NCI-H510A treated with DMSO at 0.1 percent for 48 hours (cell line): ENCODE measurements at regions not wholly inside any gene's neighbourhood (a gene's known extent, or its start where the extent isn't known, plus 50 kb on each side); places are given as distances from the start of the nearest gene placed in this dataset.

Source experiments
- DNase-seq: peaks from one replicate; lab custom pipeline; 2025; lab: John Stamatoyannopoulos, UW

DNA sequence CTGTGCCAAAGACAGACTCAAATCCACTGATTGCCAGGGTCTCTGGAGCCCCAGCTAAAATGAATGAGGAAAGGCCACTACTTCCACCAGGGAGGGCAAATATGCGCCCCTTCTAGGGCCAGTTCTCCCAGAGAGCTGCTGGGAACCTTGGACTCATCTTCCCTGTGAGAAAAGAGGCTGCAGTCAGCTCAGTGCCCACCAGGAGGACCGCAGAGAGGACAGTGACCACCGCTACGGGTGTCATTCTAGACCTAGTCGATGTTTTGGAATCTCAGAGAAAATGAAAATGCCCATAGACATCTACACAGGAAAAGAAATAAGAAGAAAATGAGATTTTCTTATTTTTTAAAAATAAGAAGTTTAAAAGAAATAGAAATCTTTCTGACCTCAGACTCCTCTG lies 235.1 kb downstream of the UQCRFS1 start:
- no peak for DNase-seq

DNA sequence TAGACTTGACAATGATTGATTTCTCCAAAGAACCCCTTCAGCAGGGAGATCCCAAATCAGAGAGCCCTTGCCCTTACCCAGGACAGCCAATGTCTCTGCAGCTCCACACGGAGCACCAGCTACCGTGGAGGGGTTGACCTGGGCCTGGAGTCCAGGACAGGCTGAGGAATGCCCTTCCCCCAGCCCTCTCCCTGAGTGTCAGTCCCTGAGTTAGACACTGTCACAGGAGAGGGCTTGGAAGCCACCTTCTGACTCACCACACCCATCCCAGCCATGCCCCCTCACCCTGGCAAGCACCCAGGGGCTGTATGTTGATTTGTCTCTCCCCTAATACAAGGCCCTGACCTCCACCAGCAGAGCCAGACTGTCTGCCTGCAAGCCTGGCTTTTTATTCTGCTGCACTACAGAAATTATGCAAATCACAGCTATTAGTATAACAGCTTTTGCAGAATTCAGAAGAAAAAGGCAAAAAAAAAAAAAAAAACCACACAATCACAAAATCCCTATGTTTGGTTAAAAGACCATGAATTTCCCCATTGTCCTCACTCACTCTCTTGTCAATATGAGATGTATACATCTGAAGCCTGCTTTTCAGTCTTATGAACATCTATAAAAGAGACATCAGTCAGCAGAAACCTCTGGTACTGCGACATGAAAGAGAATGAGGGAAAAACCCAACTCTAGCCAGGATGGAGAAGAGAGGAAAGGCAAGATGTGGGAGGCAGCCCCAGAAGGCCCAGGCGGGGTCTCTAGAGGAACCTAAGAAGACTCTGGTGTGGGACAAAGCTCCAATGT lies 240.7 kb downstream of the UQCRFS1 start:
- no peak for DNase-seq

DNA sequence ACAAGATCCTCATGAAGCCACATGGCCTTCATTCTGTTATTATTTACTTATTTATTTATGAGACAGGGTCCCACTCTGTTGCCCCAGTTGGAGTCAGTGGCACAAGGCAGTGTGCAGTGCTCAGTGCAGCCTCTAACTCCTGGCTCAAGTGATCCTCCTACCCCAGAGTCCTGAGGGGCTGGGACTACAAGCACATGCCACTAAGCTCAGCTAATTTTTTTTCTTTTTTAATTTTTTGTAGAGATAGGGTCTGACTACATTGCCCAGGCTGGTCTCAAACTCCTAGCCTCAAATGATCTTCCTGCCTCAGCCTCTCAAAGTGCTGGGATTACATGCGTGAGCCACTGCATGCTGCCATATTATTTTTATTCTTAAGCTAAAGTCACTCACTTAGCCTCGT lies 241.4 kb downstream of the UQCRFS1 start:
- no peak for DNase-seq

- no peak for DNase-seq
Measured at GRCh38 chr19:28971049-28971448, 241.9 kb downstream of the UQCRFS1 start.

- DNase-seq = no peak
Measured at GRCh38 chr19:28968721-28969120, 244.2 kb downstream of the UQCRFS1 start.

DNA sequence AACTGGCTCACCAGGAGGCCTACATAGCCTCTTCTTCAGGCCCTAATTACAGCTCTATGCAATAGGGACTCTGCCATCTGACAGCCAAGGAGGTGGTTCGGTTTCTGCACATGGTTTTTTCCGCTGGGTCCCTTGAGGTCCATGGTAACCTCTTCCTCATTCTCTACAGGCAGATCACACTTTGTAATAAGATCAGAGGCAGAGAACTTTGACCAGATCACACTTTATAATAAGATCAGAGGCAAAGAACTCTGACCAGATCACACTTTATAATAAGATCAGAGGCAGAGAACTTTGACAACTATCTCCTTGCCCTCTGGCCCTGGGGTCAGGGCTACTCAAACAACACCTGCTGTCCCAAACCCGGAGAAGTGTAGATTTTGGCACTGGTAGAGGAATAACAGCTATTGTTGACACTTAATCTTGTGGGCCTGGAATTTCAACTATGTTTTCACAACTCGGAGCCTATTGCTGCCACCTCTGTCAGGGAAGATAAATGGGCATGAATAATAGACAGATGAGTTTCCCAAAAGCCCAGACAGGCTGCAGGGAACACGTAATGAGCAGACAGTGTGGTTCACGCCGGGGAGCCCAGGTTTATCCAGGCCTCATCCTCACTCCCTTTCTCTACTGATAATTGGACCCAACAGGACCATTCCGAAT lies 246.1 kb downstream of the UQCRFS1 start:
- no peak for DNase-seq

DNA sequence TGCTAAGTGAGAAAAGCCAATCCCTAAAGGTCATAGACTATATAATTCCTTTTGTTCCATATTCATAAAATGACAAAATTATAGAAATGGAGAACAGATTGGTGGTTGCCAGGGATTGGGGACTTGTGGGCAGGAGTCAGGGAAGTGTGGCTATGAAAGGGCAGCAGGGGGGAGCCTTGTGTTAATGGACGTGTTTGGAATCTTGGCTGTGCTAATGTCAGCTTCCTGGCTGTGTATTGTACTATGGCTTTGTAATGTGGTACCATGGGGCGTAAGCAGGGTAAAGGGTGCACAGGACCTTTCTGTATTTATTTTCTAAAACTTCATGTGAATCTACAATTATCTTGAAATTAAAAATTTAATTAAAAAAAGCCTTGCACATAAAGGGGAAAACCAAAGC lies 248.5 kb downstream of the UQCRFS1 start:
- DNase-seq = no peak

- DNase-seq = no peak
Measured at GRCh38 chr19:28963486-28964250, 249.3 kb downstream of the UQCRFS1 start.

GRCh38 chr19:28961772-28962500 lies 251.0 kb downstream of the UQCRFS1 start:
- no peak for DNase-seq

- DNase-seq = no peak
Measured at GRCh38 chr19:28960986-28961705, 251.8 kb downstream of the UQCRFS1 start.

DNA sequence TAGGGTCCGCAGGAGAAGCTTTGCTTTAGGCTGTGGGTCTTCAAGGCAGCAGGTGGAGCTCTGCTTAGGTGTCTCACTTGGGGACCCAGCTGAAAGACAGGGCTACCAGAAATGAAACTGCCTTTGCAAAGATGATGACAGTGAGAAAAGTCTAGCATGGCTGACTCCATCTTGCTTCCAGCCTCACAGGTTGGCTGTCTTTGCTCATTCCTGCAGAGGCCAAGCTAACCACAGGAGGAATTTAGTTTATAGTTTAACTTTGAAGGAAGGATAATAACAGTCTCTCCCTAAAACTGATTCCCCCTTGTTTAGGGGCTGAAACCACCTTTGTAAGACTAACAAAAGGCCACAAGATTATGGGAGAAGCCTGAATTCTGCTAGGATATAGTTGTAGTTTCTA lies 252.4 kb downstream of the UQCRFS1 start:
- no peak for DNase-seq

DNA sequence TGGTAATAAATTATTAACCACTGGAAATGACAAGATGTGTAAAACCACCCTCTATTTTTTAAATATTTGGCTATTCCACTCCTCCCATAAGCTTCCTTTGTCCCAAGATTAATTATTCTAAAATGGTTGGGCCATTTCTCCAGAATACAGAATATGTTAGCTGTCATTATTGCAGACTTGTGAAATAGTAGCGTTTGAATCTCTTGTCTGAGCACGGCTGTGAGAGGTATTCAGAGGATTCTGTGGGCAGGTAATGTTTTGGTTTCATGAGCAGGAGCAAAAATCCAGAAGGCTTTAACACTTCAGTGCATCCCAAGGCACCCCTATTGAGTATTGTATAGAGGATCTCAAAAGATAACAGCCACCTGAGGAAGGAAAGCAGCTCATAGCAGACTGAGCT lies 256.0 kb downstream of the UQCRFS1 start:
- DNase-seq = no peak

- DNase-seq = no peak
Measured at GRCh38 chr19:28956421-28956820, 256.5 kb downstream of the UQCRFS1 start.

DNA sequence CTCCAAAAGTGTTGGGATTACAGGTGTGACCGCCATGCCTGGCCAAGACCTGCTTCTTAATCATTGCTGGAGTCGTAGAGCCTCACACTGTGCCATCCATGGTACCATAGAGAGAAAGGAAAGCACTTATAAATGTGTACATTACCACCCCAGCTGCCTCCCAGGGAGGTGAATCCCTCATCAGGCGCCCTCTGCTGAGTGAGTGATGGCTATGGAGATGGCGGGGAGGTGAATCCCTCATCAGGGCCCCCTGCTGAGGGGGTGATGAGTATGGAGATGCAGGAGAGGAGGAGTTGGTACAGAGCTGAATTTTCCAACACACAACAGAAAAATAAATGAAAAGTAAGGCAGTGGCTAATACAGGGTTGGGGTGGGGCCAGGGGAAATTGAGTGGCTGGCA lies 263.4 kb downstream of the UQCRFS1 start:
- DNase-seq = no peak

DNA sequence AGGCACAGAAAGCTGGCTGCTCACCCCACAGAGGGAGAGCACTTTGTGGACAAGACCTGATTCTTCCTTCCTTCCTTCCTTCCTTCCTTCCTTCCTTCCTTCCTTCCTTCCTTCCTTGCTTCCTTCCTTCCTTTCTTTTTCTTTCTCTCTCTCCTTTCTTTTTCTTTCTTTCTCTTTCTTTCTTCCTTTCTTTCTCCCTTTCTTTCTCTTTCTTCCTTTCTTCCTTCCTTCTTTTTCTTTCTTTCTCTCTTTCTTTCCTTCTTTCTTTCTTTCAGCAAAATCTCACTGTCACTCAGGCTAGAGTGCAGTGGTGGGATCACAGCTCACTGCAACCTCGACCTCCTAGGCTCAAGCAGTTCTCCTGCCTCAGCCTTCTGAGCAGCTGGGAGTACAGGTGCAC lies 263.9 kb downstream of the UQCRFS1 start:
- DNase-seq = no peak

- DNase-seq = no peak
Measured at GRCh38 chr19:28948566-28948965, 264.4 kb downstream of the UQCRFS1 start.

DNA sequence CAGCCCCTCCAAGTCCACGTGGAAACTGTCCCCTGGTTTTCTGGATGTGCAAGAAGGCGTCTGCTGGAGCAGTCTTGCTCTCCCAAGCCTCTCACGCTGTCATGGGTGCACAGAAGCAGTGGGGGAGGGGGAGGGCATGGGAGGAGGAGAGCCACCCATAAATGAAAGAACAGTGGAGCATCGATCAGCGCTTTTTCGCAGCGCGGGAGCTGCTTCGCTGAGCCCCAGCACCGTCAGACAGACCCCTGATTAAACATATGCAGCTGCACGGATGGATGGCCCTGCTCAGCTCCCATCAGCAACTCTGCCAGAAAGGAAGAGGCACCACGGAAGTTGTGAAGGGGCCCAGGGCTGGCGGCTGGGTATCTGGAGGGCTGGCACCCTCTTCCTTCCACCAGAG lies 264.9 kb downstream of the UQCRFS1 start:
- DNase-seq = no peak

DNA sequence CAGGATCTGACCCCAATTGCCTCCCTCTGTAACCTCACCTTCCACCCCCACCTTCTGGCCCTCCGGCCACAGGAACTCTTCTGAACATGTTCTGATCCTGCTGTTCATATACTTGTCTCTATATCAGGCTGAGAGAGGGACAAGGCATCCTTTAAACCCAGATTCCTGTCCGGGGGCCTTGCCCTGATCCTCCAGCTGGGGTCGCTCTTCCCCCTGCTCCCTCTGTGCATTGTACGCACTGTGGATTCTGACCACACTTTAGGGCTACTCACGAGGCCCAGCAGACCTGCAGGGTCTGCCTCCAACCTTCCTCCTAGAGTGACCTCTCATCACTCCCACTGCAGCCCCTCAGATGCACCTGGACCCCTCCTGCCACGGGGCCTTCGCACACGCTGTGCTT lies 269.3 kb downstream of the UQCRFS1 start:
- no peak for DNase-seq

GRCh38 chr19:28941833-28942232 lies 271.1 kb downstream of the UQCRFS1 start:
- DNase-seq = no peak

GRCh38 chr19:28940751-28941500 lies 272.0 kb downstream of the UQCRFS1 start:
- no peak for DNase-seq

GRCh38 chr19:28939236-28939635 lies 273.7 kb downstream of the UQCRFS1 start:
- no peak for DNase-seq
